HG03045 (cell line): ENCODE measurements at regions not wholly inside any gene's neighbourhood (a gene's known extent, or its start where the extent isn't known, plus 50 kb on each side); places are given as distances from the start of the nearest gene placed in this dataset.

ENCODE experiments used
- ATAC-seq: cut with Tn5 transposase; IDR thresholded peaks from one replicate; pipeline ENCODE4 v1.9.1; 2021; ENCODE audit warnings: mild to moderate bottlenecking, moderate library complexity; ENCODE audit not compliant: unreplicated experiment

DNA sequence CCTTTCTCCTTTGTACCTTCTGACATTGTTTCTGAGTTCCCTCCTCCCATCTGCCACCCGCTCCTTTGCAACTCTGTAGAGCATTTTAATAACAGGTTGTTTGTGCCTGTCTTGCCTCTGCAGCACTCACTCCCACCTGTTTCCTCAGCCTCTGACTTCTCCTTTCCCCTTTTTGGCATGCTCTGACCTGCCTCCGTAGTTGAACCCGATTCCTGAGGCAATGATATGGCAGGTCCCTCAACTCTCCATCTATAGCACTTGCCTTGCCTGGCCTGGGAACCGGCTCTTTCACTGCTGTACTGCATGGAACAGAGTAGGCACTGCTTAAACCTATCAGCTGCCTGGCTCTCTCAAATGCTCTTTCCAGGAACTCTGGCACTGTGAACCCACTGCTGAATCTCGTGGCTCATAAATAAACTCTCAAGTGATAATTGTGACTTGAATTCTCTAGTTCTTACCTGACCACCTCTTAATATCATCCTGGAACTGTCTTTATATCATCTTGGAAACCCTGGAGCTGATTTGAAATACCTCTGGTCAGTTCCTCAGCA is 50.3 kb downstream of the UTRN start:
- no peak for ATAC-seq

DNA sequence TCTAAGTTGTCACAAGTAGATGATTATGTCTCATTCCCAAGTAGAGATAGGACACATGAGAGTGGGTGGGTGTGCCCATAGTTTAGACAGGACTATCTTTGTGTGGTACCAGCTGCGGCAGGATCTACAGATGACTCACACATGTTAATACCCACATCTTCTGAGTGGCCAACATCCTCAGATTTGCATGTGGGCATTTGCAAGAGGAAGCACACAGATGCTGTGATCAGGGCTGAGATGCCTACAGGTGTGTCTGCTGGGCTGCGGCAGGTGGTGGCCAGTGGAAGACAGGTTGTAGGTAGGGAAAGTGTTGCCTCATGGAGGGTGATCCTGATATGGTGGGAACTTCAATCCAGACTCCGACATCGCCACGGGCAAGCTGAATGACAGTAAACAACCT is 50.8 kb downstream of the UTRN start:
- peak; percentile 67 for ATAC-seq

DNA sequence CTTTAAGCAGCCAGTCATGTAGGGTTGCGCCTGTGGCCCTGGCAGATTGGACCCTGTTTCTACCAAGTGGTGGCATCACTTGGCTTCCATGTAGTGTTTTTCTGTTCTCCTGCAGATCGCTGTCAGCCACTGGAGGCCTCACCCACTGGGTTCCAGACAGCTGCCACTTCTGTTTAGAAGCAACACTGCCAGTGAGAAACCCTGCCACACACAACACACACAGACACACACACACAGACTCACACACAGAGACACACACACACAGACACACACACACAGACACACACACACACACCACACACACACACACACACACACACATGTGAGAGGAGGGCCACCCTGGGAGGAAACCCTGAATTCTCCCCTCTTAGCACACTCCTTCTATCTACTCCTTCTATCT is 51.8 kb downstream of the UTRN start:
- ATAC-seq, result no peak

DNA sequence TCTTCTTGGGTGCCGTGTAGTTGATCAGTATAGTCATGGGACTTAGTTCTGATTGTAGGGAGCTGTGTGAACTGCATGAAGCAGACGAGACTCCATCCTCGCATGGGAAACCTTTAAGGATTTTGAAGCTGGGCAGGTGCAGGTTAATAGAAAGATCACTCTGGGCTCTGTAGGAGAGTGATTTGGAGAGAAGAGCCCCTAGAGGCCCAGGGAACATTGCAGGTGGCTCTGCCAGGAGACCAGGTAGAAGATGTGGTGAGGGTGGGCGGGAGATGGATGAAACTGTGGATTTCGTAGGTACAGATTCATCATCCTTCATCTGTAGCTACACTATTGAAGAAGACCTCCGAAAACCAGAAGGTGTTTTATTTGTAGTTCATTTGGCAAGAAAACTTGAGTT is 53.3 kb downstream of the UTRN start:
- ATAC-seq, result no peak

DNA sequence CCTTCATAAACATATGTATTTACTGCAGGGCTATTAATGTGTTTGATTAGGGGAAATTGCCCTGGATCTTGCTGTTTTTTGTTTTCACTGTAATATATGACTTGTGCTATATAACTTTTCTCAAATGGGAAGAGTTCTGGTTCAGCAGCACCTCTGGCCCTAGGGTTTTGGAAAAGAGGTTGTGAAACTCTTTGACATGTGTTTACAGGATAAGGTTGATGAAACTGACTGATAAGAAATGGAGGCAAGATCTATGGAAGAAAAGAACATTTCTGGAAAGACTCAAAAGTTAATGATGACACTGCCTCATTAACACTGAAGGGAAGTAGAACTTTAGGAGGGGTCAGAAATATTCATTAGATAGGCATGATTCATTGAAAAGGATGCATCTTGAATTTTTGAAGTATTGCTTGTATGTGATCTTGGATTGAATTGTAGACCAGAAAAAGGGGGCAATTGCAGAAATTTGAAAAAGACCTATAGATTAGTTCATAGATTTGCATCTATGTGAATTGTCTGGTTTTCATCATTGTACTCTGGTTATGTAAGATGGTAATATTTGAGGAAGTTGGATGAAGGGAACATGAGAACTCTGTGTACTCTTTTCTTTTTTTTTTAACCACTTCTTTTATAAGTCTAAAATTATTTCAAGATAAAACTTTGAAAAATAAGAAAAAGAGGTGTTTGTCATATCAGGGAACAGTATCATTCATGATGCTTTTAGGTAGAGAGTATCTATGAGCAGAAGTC is 54.0 kb downstream of the UTRN start:
- no peak for ATAC-seq

DNA sequence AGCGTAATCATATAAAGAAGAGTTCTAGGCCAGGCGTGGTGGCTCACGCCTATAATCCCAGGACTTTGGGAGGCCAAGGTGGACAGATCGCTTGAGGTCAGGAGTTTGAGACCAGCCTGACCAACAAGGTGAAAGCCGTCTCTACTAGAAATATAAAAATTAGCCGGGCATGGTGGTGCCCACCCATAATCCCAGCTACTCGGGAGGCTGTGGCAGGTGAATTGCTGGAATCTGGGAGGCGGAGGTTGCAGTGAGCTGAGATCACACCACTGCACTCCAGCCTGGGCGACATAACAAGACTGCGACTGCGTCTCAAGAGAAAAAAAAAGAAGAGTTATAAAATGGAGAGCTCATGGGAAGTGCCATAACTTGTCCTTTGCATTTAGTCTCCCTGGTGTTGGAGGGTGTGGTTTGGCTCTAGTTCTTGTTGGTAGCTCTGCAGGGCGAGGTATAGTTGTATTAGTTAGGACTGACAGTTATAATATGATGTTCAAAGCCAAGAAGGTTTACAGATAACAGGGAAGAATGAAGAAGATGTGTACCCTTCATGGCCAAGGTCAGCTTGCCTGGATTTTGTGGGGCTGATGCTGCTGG is 54.8 kb downstream of the UTRN start:
- no peak for ATAC-seq

DNA sequence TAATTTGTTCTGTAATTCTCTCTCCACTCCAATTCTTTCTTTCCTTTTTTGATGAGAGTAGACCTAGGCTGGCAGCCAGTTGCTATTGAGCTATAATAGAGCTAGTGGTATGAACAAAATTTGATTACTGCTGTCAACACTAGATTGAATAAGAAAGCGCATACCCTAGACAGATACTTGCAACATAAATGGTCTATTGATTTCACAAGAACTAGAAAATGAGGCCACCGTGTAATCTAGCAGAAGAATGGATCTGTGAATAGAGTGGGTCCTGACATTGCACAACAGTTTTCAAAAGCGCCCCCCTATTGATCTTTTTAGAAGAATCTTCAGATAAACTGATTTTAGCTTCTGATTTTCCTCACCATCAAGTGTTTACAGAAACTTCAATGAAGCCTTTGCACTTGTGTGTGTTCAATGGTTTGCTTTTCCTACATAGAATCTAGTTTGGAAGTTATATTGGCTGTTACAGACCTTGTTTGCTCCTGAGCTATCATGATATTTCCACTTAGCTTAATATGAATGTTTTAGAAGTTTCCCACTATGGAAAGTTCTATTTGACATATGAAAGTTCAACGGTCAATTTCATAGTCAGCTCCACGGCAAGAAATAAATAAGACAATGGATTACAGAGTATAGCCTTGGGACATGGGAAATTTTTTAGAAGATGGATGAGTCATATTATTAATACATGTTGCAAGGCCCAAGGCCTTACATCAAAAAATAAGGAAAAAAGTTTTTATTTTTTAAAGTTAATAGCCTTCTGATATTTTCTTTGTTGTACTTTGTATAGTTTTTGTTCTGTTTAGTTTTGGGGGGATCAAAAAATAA is 55.6 kb downstream of the UTRN start:
- no peak for ATAC-seq

DNA sequence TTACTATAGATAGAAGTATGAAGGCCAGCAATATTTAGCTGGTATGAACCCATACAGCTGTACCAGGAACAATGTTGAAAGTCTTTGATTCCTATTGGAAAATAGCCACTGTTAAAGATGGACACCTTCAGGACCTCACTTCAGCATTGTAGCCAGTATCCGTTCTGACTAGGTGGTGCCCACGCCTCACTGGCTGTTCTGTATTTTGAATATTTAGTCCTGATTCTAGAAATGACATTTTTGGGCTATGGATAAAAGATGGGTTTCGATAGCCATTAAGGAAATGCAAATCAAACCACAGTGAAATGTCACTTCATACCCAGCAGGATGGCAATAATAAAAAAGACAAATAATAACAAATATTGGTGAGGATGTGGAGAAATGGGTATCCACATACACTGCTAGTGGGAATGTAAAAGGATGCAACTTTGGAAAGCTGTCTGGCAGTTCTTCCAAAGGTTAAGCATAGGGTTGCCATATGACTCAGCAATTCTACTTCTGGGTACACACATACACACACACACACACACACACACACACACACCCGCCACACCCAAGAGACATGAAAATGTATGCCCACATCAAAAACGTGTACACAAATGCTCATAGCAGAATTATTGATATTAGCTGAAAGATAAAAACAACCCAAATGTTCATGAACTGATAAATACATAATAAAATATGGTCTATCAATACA is 56.8 kb downstream of the UTRN start:
- ATAC-seq, result peak; percentile 47

DNA sequence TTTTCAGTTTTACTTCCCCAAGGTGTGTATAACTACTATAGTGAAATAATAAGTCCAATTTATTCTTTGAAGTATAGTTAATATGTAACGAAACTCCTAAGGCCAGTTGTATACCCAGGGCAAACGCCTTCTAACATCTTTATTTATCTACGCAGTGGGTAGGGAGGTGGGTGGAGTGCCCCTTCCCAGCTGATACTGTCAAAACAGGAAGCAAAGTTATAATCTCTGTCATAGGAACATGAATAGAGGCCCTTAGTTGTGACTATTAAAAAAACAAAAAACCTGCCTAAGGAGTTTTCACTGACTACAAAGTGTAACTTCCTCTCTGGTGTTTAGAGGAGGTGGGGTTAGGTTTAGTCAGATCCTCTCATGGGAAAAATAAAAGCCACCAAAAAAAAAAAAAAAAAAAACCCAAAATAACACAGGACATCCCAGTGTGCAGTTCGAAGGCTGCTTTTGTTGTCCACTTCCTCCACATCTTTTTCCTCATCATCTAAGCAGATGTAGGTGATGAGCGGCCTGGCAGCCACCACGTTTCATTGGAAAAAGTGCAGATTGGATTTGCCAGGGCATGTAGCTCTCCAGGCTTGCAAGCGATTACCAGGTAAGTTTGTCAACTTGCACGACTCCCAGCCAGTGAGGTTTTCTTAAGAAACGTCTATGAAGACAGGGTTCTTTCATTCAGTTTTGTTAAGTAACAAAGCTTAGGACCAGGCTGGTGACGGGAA is 58.7 kb downstream of the UTRN start:
- ATAC-seq, result peak; percentile 33

DNA sequence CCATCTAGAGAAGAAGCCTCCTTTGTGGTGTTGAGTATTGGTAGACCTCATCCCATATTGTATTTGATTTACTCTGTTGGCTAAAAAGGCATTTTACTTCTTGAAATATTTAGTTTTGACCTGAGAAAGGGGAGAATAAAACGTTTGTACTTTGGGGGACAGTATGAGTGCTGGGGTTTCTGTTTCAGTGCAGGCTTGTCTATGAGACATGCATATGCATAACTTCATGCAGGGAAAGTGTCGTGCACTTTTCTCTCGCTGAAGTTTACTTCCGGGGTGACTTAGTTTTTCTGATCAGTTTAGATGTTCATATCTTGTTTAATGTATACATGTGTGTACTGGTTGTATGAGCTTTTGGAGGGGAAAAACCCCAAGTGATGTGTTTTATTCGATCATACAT is 59.5 kb downstream of the UTRN start:
- ATAC-seq, result peak; percentile 52

DNA sequence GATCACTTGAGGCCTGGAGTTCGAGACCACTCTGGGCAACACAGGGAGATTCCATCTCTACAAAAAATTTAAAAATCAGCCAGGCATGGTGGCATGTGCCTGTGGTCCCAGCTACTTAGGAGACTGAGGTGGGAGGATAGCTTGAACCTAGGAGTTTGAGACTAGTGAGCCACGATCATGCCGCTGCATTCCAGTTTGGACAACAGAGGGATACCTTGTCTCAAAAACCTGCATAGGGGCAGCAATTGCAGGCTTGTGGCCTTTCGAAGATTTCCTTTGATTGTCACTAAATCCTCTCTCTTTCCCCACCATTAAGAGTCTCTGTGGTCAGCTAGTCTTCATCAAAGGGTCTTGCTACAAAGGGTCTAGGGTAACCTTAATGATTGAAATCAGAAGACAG is 60.3 kb downstream of the UTRN start:
- ATAC-seq, result no peak

DNA sequence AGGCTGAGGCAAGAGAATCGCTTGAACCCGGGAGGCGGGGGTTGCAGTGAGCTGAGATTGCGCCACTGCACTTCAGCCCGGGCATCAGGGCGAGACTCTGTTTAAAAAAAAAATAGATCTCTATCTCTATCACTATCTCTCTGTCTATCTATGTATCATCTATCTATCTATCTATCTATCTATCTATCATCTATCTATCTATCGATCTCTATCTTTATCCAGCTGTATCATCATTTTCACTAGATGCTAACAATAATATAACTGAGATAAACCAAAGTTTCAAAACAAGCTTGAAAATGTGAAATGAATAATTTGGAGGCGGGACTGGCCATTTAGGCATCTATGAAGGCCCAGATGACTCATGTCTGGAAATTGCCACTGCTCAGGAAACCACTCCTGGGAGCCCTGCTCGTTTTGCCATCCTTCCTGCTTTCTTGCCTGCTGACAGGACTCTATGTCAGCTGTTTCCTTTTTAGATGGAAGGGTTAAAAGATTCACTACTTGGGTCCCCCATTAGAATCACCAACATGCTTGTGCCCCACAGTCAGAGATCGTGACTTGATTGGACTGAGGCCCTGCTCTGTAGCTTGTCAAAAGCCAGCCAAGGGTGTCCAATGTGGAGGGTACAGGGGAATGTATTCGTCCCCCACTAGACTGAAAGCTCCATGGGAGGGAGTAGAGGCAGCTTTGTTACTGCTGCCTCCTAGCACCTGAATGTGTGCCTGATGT is 61.7 kb downstream of the UTRN start:
- ATAC-seq, result no peak

DNA sequence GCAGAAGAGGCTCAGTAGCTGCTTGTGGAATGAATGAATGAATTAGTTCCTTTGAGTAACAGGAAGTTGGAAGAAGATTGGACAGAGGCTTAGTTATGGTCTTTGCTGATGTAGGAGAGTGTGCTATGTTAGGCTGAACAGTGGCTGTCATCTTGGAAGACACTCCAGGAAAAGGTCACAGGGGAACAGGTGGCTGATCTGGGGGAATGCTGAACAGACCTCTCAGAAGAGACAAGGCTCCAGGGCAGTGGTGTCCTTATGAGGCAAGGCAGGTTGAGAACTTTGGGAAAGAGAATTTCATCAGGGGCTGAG is 62.3 kb downstream of the UTRN start:
- ATAC-seq, result no peak

DNA sequence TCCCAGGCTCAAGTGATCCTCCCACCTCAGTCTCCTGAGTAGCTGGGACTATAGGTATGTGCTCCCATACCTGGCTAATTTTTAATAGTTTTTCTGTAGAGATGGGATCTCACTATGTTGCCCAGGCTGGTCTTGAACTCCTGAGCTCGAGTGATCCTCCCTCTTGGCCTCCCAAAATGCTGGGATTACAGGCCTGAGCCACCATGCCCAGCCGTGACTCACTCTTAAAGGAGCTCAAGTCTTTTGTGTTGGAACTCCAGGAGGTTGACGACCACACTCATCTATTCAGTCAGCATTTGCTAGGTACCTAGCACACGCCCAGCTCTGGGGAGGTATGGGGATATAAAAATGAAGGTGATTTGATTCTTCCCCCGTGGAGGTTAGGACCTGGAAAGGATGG is 62.8 kb downstream of the UTRN start:
- ATAC-seq, result no peak

DNA sequence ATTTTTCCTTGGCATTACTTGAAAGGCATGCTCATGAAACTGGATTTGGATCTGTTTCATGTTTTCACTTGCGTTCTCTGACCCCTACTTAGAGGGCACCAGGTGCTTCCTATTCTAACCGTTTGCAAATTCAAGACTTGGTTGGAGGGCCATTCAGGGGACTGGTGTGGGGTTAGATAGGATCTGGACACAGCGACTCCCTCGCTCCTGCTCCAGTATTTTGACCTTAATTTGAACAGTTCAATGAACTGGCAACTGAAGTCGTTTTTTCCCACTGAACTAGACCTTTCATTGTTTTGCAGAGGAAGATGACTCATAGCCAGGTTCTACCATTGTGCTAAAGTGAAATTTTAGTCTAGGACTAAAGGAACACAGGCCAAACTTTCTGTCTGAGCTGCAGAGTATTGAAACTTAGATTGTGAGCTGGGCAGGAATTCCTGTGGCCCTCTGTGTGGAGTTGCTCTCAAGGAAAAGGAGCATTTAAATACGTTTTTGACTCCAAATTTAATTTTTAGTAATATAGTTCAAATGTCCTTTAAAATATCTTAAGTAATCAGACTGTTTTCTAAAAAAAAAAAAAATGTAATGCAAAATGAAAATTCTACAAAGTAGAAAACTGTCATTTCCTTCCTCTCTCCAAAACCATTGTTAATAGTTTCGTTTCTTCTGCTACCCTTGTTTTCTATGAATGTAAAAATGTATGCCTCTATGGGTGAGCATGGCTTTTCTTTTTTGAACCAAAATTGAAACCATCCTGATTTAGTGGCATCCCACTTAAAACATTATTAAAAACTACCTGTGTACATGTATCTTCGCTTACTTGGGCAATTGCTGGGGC is 64.8 kb downstream of the UTRN start:
- ATAC-seq, result no peak

DNA sequence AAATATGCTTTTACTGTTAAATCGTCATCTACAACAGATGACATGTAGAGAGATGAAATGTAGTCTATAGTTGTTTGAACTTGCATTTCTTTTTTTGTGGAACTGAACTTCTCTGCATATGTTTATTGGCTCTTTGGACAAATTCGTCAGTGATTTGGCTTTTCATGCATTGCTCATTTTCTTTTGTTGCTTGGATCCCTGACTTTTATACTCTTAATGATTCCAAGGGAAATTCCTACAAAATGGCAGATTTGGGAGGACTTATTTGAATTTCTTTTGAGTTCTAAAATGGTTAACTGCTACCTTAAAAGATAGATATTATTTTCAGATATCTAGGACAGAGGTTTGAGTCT is 65.4 kb downstream of the UTRN start:
- ATAC-seq, result no peak

DNA sequence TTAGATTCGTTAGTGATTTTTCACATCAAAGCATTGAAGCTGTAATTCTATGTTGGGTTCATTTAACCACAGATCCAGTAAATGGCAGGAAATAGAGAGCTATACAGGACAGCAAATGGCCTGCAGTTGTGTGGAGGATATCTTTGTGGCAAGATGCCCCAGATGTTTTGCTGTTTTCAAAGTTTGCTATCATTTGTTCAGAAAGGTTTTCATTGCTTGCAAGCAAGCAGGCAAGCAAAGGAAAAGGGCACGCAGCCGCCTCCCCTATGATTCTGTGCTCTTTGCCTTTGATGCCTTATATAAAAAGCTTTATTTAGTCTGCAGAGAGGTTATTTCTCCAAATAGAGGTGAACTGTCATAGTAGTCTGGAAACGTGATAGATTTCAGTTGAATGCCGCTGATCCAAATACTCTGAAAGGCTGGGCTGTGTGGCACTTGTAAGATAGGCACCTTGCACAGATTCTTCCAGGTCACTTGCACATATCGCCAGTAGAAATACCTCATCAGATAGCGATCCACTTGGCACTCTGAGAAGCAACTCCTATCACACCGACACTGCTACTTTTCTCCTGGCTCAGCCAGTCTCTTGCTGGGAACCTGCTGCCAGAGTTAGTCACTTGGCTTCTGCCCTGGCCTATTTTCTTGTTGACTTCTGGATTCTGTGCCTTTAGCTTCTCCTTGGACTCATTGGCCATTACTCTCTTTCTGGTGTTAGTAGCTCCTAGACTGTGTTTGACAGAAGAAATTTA is 66.4 kb downstream of the UTRN start:
- no peak for ATAC-seq

DNA sequence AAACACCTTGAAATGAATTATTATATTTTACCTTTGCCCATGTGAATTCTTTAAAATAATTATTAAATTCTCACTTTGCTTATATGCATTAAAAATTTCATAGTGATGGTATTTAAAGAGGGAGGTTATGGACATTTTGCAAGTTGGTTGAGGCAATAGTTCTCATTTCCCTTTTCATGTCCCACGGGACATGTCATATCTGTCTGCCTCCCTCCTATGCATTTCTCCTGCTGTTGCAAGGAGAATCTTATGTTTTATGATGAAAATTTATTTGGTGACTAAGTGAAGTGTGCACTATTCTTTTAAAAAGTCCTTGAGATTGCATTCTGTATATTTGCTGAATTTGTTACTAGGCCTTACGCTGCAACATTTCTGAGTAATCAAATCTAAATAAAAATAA is 67.2 kb downstream of the UTRN start:
- ATAC-seq, result no peak
